ENCODE measurements at regions not wholly inside any gene's neighbourhood (a gene's known extent, or its start where the extent isn't known, plus 50 kb on each side); places are given as distances from the start of the nearest gene placed in this dataset.

- ATAC-seq (ENCODE audit: insufficient number of reproducible peaks, low FRiP score, low read depth) (no peak), DNase-seq (ENCODE audit: low spot score) (no peak)
- no peaks in the 10 kb centered on the region for H3K9me3 ChIP-seq
- H3K4me1 ChIP-seq (ENCODE audit: control insufficient read depth in 1 of 2, low read depth in 2 of 2) = no peaks in the 10 kb centered on the region
- H3K27ac ChIP-seq = no peak overlapping the region
- H3K4me3 ChIP-seq = no peak overlapping the region
- H3K36me3 ChIP-seq = no peaks in the 10 kb centered on the region
- no peaks in the 10 kb centered on the region for H3K27me3 ChIP-seq (replicated peaks; ENCODE audit: insufficient read depth)
- TF ChIP-seq CTCF (IDR thresholded peaks at IDR 0.05) = no peak
Observed at GRCh38 chr18:78587626-78588600, 391.7 kb upstream of the SALL3 start.

GRCh38 chr18:78589916-78590437 is 389.6 kb upstream of the SALL3 start:
- no peaks in the 10 kb centered on the region for H3K4me1 ChIP-seq (ENCODE audit: control insufficient read depth in 1 of 2, low read depth in 2 of 2)
- no peak for ATAC-seq (ENCODE audit: insufficient number of reproducible peaks, low FRiP score, low read depth)
- no peak overlapping the region for H3K4me3 ChIP-seq

GRCh38 chr18:78595453-78595852 is 384.2 kb upstream of the SALL3 start:
- DNase-seq (ENCODE audit: low spot score) = no peak
- no peaks in the 10 kb centered on the region for H3K27me3 ChIP-seq (replicated peaks; ENCODE audit: insufficient read depth)
- no peaks in the 10 kb centered on the region for H3K9me3 ChIP-seq
- no peaks in the 10 kb centered on the region for H3K36me3 ChIP-seq
- H3K4me1 ChIP-seq (ENCODE audit: control insufficient read depth in 1 of 2, low read depth in 2 of 2) = no peaks in the 10 kb centered on the region
- TF ChIP-seq CTCF (IDR thresholded peaks at IDR 0.05) = no peak
- no peak overlapping the region for H3K4me3 ChIP-seq
- H3K27ac ChIP-seq = no peak overlapping the region
- no peak for ATAC-seq (ENCODE audit: insufficient number of reproducible peaks, low FRiP score, low read depth)

More at GRCh38 chr18:78589916-78590437, 389.6 kb upstream of the SALL3 start:
- TF ChIP-seq CTCF (IDR thresholded peaks at IDR 0.05) = no peak
- H3K27me3 ChIP-seq (replicated peaks; ENCODE audit: insufficient read depth) = no peaks in the 10 kb centered on the region
- DNase-seq (ENCODE audit: low spot score) = no peak
- H3K9me3 ChIP-seq = no peaks in the 10 kb centered on the region
- no peaks in the 10 kb centered on the region for H3K36me3 ChIP-seq
- no peak overlapping the region for H3K27ac ChIP-seq

- Histone ChIP-seq H3K4me1 (ENCODE audit: control insufficient read depth in 1 of 2, low read depth in 2 of 2) (no peaks in the 10 kb centered on the region), H3K4me3 (no peak overlapping the region), H3K27ac (no peak overlapping the region), H3K27me3 (replicated peaks; ENCODE audit: insufficient read depth) (no peaks in the 10 kb centered on the region), H3K36me3 (no peaks in the 10 kb centered on the region), H3K9me3 (no peaks in the 10 kb centered on the region)
- no peak for TF ChIP-seq CTCF (IDR thresholded peaks at IDR 0.05)
- DNase-seq (ENCODE audit: low spot score) (no peak), ATAC-seq (ENCODE audit: insufficient number of reproducible peaks, low FRiP score, low read depth) (no peak)
Observed at GRCh38 chr18:78595924-78596573, 383.6 kb upstream of the SALL3 start.

- Histone ChIP-seq H3K9me3 (no peaks in the 10 kb centered on the region), H3K36me3 (no peaks in the 10 kb centered on the region), H3K27me3 (replicated peaks; ENCODE audit: insufficient read depth) (no peaks in the 10 kb centered on the region), H3K27ac (no peak overlapping the region), H3K4me3 (no peak overlapping the region), H3K4me1 (ENCODE audit: control insufficient read depth in 1 of 2, low read depth in 2 of 2) (no peaks in the 10 kb centered on the region)
- DNase-seq (ENCODE audit: low spot score) (no peak), ATAC-seq (ENCODE audit: insufficient number of reproducible peaks, low FRiP score, low read depth) (no peak)
- TF ChIP-seq CTCF (IDR thresholded peaks at IDR 0.05) = no peak
Observed at GRCh38 chr18:78596794-78597345, 382.7 kb upstream of the SALL3 start.
